GM18867 (cell line): ENCODE measurements at regions not wholly inside any gene's neighbourhood (a gene's known extent, or its start where the extent isn't known, plus 50 kb on each side); places are given as distances from the start of the nearest gene placed in this dataset.

Source experiments
- ATAC-seq: cut with Tn5 transposase; IDR thresholded peaks from one replicate; pipeline ENCODE4 v1.9.1; 2021; ENCODE audit warnings: mild to moderate bottlenecking, moderate library complexity; ENCODE audit not compliant: unreplicated experiment

DNA sequence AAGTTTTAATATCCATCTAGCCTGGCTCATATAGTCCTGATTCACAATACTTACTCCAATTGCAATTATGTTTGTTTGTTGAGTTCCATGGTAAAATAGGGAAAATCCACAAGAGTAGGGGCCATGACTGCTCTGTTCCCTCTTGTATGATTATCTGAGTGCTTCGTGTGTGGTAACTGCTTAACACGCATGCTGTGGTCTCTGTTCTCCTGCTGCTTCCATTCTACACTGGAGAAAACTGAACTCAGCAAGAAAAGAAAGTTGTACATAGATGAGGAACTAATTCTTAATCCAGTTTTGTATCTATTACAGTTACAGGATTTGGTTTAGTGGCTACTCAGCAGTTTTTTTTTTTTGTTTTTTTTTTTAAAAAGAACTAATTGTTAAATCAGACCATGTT, 223.0 kb upstream of the SATB1 start:
- ATAC-seq = no peak

DNA sequence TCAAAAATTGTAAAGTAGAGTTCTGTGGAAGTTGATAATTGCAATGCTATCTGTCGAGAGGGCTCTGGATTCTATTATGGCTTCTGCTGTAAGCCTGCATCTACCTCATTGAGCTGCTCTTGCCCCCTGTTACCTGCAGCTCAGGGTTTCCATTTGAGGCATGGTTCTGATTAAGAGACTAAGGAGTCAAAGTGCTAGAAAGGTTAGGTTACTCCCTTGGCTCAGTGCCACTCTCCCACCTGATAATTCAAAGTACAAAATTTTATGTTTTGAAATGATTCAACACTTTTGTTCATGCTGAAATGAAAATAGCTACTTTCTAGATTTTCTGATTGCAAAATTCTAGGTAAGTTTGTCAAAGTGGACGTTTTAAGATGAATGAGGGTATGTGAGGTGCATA, 220.5 kb upstream of the SATB1 start:
- ATAC-seq = no peak

- no peak for ATAC-seq
These were observed 218.1 kb upstream of the SATB1 start for GRCh38 chr3:18643281-18643680.

DNA sequence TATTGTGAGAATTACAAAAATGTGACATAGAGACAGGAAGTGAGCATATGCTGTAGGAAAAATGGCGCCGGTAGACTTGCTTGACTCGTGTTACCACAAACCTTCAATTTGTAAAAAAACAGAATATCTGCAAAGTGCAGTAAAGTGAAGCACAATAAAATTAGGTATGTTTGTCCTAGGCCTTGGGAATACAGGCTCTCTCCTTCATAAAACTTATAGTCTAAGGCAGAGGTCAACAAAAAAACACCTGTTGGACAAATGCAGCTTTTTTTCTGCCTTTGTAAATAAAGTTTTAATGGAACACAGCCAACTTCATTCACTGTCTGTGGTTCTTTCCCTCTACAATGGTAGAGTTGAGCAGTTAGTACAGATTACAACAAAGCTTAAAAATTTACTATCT, 216.8 kb upstream of the SATB1 start:
- ATAC-seq = no peak

DNA sequence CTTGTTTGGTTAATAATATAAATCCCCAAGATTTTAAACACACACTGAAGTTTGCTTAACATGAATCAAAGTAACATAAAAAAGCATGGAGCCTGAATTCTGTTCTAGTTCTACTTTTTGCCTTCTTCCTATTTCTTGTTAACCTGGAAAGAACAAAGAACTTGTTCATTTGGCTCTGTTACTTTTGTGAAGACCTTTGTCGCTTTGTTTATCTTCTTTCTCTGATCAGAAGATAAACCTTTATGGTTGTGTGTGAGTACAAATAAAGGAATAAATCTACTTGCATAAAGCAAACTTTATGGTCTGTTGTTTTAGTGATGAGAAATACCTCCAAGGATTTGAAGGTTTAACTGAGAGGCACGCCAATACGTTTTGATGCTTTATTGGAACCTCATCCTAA, 210.1 kb upstream of the SATB1 start:
- ATAC-seq = no peak

GRCh38 chr3:18634461-18634860, 209.3 kb upstream of the SATB1 start:
- no peak for ATAC-seq

DNA sequence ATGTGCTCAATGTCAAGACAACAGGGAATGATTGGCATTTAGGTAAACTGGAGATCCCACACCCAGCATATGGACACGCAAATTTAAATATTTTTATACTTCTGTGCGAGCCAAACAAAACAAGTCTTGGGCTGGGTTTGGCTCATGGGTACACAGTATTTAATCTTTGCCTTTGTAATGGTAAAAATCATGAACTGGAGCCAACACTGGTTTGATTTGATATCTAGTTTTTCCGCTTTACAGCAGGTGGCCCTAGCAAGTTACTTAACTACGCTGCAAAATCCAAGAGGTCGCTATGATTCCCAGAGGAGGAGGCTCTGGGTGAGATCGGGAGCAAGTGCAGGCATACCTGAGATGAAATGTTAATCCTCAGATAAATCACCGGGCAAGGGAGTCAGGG, 207.9 kb upstream of the SATB1 start:
- ATAC-seq = no peak

- ATAC-seq = no peak
These were observed 205.2 kb upstream of the SATB1 start for GRCh38 chr3:18630295-18630694.

DNA sequence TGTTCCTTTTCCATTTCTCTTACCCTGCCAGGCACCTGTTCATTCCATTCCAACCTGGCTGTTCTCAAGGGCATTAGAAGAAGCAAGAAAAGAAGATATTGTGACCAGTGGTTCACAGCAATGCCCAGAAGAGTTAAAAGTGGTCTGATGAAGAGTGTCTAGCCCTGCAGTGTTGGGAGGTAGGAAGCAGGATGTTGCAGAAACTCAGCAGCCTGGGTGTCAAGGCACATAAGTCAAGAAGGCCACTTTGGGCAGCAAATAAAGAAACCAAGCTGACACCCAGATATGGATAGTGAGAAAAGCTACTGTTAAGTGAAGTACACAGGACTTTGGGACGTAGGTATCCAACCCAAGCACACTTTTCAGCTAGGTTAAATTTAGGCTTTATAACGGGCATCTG, 199.9 kb upstream of the SATB1 start:
- ATAC-seq = no peak

- ATAC-seq = no peak
These were observed 198.1 kb upstream of the SATB1 start for GRCh38 chr3:18623220-18623619.

GRCh38 chr3:18618723-18619122, 193.6 kb upstream of the SATB1 start:
- no peak for ATAC-seq

GRCh38 chr3:18611991-18612390, 186.9 kb upstream of the SATB1 start:
- ATAC-seq = no peak

GRCh38 chr3:18609187-18609586, 184.0 kb upstream of the SATB1 start:
- ATAC-seq = no peak

DNA sequence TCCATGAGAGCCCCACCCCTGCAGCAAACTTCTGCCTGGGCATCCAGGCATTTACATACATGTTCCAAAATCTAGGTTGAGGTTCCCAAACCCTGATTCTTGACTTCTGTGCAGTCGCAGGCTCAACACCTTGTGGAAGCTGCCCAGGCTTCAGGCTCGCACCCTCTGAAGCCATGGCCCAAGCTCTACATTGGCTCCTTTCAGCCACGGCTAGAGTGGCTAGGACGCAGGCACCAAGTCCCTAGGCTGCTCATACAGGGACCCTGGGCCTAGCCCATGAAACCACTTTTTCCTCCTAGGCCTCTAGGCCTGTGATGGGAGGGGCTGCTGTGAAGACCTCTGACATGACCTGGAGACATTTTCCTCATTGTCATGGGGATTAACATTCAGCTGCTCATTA, 172.8 kb upstream of the SATB1 start:
- ATAC-seq = no peak

DNA sequence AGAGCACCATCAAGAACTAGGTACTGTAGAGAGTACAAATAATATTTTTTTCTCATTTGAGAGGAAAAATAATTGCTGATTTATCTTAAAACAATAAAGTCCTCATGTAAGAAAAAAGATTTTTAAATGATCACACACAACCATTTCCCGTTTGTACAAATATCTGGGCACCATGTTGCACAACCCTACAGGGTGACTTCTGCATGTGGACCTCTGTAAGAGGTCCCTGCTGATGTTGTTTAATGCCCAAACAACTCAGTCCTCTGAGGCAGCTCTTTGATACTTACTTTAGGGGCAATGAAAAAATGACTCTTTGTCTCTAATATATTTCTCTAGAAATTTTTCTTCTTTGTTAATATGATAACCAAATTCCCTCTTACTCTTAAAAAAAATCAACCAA, 168.1 kb upstream of the SATB1 start:
- no peak for ATAC-seq

GRCh38 chr3:18591120-18591519, 166.0 kb upstream of the SATB1 start:
- no peak for ATAC-seq

- no peak for ATAC-seq
These were observed 160.9 kb upstream of the SATB1 start for GRCh38 chr3:18586076-18586475.

DNA sequence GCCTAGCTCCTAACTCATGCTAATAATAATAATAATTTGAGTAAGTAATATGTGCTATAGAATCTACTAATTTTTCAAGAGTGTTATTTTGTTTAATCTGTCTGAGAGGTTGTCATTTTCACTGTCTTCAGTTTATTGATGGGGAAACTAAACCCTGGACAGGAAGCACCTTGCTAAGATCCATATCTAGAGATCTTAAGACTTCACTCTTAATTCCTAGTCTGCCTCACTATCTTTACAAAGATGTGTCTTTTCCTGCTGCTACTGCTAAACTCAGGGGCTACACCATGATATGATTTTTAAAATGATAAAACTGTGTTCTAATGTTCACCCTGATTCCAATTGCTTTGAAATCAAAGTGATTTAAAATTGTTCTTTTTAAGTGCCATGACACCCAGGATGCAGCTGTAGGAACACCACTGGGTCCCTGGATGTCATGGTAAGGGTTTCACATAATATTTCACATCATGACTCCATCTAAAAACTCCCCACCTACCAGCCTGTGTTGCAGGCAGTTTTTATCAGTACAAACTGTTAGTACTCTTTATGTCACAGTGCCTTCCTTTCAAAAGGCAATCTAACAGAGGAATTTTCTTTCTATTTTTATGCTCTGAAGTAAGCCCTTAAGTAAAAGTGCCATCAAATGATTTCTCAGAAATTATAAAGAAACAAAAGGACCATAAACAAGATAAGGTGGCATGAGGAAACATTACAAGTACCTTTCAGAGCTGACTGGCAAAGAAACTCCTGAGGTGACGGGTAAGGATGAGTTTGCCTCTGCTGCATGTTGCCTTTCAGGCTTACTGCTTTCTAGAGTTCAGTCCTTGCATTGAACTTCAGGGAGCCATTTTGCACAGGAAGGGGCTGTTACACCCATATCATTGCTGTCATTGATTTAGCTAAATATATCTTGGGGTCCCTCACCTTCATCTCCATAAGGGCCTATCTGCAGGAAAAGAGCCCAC, 160.1 kb upstream of the SATB1 start:
- no peak for ATAC-seq

DNA sequence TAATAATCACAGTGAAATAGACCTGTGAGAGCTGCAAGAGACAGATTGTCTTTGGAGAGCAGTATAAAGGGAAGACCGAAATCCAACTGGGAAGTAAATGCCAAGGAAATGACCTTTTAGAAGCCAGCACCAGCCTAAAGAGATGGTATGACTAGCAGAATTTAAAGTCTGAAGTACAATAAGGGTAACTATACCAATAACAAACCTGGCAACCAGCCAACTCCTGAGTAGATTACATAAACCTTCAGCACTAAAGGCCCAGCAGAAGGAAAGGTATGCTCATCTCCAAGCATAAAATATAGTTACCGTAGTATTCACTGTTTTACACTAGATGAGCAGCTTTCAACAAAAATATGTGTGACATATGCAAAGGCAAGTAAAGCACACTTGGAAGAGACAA, 155.1 kb upstream of the SATB1 start:
- ATAC-seq = no peak

GRCh38 chr3:18579661-18580060, 154.5 kb upstream of the SATB1 start:
- no peak for ATAC-seq

DNA sequence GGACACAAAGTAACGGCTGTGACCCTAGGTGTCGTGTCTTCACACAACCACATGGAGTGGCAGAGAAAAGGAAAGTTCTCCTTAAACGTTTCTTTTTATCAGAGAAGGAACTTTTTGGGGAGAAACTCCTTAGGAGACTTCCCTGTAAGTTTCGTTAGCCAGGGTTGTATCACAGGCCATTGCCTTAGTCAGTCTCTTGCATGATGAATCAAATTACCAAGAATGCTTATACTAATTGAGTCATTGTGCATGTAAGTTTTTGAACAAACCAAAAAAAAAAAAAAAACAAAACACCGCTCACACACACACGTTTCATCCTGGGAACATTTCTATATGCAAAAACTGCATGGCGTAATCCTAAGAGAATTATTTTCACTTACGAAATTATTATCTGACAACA, 150.4 kb upstream of the SATB1 start:
- ATAC-seq = no peak

GRCh38 chr3:18572809-18573208, 147.7 kb upstream of the SATB1 start:
- no peak for ATAC-seq

DNA sequence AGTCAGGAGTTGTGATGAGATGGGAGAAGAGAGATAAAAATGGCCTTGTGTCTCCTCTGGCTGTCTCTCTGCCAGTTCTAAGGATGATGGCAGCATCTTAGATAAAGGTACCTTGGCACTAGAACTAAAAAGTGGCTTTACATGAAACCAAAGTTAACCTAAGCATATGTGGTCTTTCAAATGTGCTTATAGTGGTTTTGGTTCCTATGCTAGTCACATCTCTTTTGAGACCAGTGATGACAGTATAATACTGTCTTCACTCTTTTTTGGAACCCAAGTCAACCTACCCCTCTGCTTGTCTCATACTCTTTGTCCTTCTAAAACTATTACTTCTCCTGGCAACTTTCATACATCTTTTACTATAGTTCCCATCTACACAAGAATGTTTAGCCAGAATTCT, 142.2 kb upstream of the SATB1 start:
- no peak for ATAC-seq
